HEK293T (cell line): ENCODE measurements at regions not wholly inside any gene's neighbourhood (a gene's known extent, or its start where the extent isn't known, plus 50 kb on each side); places are given as distances from the start of the nearest gene placed in this dataset.

ENCODE experiments used
- CTCF ChIA-PET: fragments of 350-600 bp; formaldehyde crosslinking; extraction: SDS; loops from one replicate; lab custom pipeline; 2021; ENCODE audit warnings: antibody characterized with exemption, inconsistent platforms; lab: Yijun Ruan, JAX
- POLR2A ChIA-PET: fragments of 350-600 bp; formaldehyde crosslinking; extraction: SDS; loops from one replicate; lab custom pipeline; 2020; ENCODE audit warnings: antibody characterized with exemption, inconsistent platforms; lab: Yijun Ruan, JAX
- DNase-seq: peaks from one replicate; pipeline ENCODE4 v3.0.0; 2012; ENCODE audit warnings: mixed read lengths; ENCODE audit errors: extremely low spot score
- ARNT ChIP-seq: fragments of 450-650 bp; IDR thresholded peaks from 2 replicates; pipeline ENCODE4 v1.6.1; 2017; ENCODE audit warnings: mild to moderate bottlenecking
- BHLHE40 ChIP-seq: fragments of 450-650 bp; IDR thresholded peaks from 2 replicates; pipeline ENCODE4 v1.6.1; 2016; ENCODE audit warnings: mild to moderate bottlenecking, moderate library complexity, borderline replicate concordance
- CTBP1 ChIP-seq: fragments of 450-650 bp; IDR thresholded peaks from 2 replicates; pipeline ENCODE4 v1.6.1; 2016; ENCODE audit warnings: borderline replicate concordance
- ELF4 ChIP-seq: fragments of 450-650 bp; IDR thresholded peaks from 2 replicates; pipeline ENCODE4 v1.6.1; 2017; ENCODE audit warnings: antibody characterized with exemption
- FOXA1 ChIP-seq: fragments of 450-650 bp; IDR thresholded peaks from 2 replicates; pipeline ENCODE4 v1.6.1; 2016; ENCODE audit warnings: mild to moderate bottlenecking
- FOXK2 ChIP-seq: fragments of 450-650 bp; IDR thresholded peaks from 2 replicates; pipeline ENCODE4 v1.6.1; 2016; ENCODE audit warnings: mild to moderate bottlenecking
- FOXM1 ChIP-seq: fragments of 450-650 bp; IDR thresholded peaks from 2 replicates; pipeline ENCODE4 v1.6.1; 2017; ENCODE audit warnings: mild to moderate bottlenecking, borderline replicate concordance
- HDGF ChIP-seq: fragments of 450-650 bp; IDR thresholded peaks from 2 replicates; pipeline ENCODE4 v1.6.1; 2017; ENCODE audit warnings: antibody characterized with exemption, borderline replicate concordance
- L3MBTL2 ChIP-seq: fragments of 450-650 bp; conservative IDR thresholded peaks from 2 replicates; pipeline ENCODE4 v1.6.1; 2016; ENCODE audit warnings: mild to moderate bottlenecking
- LEF1 ChIP-seq: fragments of 450-650 bp; IDR thresholded peaks from 2 replicates; pipeline ENCODE4 v1.6.1; 2017; ENCODE audit warnings: mild to moderate bottlenecking, borderline replicate concordance
- NFRKB ChIP-seq: fragments of 450-650 bp; IDR thresholded peaks from 2 replicates; pipeline ENCODE4 v1.6.1; 2016; ENCODE audit warnings: mild to moderate bottlenecking, moderate library complexity
- SP1 ChIP-seq: fragments of 450-650 bp; IDR thresholded peaks from 2 replicates; pipeline ENCODE4 v1.6.1; 2017
- SUZ12 ChIP-seq: fragments of 450-650 bp; IDR thresholded peaks from 2 replicates; pipeline ENCODE4 v1.6.1; 2016; ENCODE audit warnings: mild to moderate bottlenecking
- TARDBP ChIP-seq: fragments of 450-650 bp; IDR thresholded peaks from 2 replicates; pipeline ENCODE4 v1.6.1; 2016
- ZNF384 ChIP-seq: fragments of 450-650 bp; IDR thresholded peaks from 2 replicates; pipeline ENCODE4 v1.6.1; 2016
- TF ChIP-seq, protein P1 (sequence below): fragments of 450-650 bp; IDR thresholded peaks from 2 replicates; pipeline ENCODE4 v1.6.1; 2016

- CTCF ChIA-PET = no interaction called here
- no peak for TF ChIP-seq ARNT
- no peak for TF ChIP-seq FOXM1
- TF ChIP-seq L3MBTL2 = no peak
- TF ChIP-seq CTBP1 = no peak
- TF ChIP-seq LEF1 = no peak
- no peak for TF ChIP-seq SUZ12
- TF ChIP-seq HDGF = no peak
- TF ChIP-seq SP1 = no peak
These were observed 441.1 kb upstream of the HTR2A start for GRCh38 chr13:47337781-47338507.

DNA sequence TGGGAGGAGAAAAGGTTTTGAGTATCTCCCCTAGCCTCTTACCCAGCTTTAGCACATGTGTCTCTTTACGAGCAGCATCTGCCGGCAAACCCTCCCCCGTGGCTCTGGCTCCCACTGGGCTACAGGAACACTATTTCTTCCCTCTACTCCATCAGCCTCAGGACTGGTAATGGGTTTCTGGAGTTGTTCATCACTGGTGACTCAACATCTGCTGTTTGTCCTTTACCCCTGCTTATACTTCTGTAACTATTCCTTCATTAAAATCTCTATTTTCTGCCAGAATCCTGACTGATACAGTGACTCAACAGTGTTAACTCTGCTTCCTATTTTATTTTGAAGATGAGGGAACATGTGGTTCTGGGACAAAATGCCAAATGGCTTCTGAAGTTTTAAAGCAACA, 437.3 kb upstream of the HTR2A start:
- no peak for DNase-seq
- TF ChIP-seq, protein P1, sequence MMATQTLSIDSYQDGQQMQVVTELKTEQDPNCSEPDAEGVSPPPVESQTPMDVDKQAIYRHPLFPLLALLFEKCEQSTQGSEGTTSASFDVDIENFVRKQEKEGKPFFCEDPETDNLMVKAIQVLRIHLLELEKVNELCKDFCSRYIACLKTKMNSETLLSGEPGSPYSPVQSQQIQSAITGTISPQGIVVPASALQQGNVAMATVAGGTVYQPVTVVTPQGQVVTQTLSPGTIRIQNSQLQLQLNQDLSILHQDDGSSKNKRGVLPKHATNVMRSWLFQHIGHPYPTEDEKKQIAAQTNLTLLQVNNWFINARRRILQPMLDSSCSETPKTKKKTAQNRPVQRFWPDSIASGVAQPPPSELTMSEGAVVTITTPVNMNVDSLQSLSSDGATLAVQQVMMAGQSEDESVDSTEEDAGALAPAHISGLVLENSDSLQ = no peak
- TF ChIP-seq ELF4 (no peak), ARNT (no peak), FOXA1 (no peak), HDGF (no peak), SUZ12 (no peak), FOXK2 (no peak), ZNF384 (no peak), SP1 (no peak), FOXM1 (no peak)
- POLR2A ChIA-PET = no interaction called here
- CTCF ChIA-PET = no interaction called here

More at GRCh38 chr13:47337781-47338507, 441.1 kb upstream of the HTR2A start:
- POLR2A ChIA-PET = no interaction called here
- no peak for DNase-seq

DNA sequence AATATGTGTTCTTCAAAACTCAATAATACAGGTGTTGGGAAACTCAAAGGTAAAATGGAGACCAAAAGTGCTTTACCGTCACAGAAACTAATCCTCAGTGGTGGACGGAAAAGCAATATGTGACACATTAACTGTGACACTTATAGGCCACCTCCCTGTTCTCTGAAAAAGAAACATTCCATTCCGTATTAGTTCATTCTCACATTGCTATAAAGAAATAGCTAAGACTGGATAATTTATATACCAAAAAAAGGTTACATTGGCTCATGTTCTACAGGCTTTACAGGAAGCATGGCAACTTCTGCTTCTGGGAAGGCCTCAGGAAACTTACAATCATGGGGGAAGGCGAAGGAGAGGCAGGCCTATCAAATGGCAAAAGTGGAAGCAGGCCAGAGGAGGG, 435.3 kb upstream of the HTR2A start:
- POLR2A ChIA-PET = no interaction called here
- no peak for TF ChIP-seq ARNT
- TF ChIP-seq CTBP1 = no peak
- TF ChIP-seq ELF4 = no peak
- CTCF ChIA-PET = no interaction called here
- DNase-seq = no peak

DNA sequence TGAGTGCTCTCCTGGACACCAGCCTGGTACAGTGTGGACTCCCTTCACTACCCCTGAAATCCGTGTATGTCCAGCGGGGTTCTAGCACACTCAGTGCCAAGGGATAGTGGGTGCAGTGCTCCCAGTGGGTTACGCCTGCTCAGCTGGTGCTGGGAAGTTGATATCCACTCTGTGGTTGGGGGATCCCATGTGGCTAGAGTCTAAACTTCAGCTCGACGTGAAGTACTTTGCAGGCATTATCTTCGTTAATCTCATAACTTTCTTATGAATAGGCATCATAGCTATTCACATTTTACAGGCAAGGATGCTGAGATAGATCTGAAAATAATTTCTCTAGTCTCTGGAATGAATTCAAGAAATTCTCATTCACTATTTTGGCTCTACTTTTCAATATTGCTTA, 433.2 kb upstream of the HTR2A start:
- POLR2A ChIA-PET = no interaction called here
- TF ChIP-seq L3MBTL2 (no peak), BHLHE40 (no peak), SUZ12 (no peak), CTBP1 (no peak), FOXM1 (no peak), ZNF384 (no peak), NFRKB (no peak), FOXA1 (no peak), ARNT (no peak), SP1 (no peak), FOXK2 (no peak)
- CTCF ChIA-PET = no interaction called here
- no peak for DNase-seq

- CTCF ChIA-PET = interaction anchor here (0.5 kb wide), 1 partner anchor 137 kb away, joined by 6 read pairs; no protein-coding TSS in a partner anchor
- no peak for DNase-seq
- TF ChIP-seq LEF1 (no peak), L3MBTL2 (no peak), ARNT (no peak), NFRKB (no peak), CTBP1 (no peak), TARDBP (no peak), FOXA1 (no peak), SP1 (no peak), FOXK2 (no peak), HDGF (no peak), ELF4 (no peak), BHLHE40 (no peak), SUZ12 (no peak)
- POLR2A ChIA-PET = no interaction called here
These were observed 431.0 kb upstream of the HTR2A start for GRCh38 chr13:47327861-47328260.

- no peak for DNase-seq
- ChIA-PET POLR2A (no interaction called here), CTCF (no interaction called here)
- TF ChIP-seq ARNT (no peak), FOXM1 (no peak), ELF4 (no peak), LEF1 (no peak), TARDBP (no peak), SP1 (no peak)
These were observed 429.2 kb upstream of the HTR2A start for GRCh38 chr13:47326061-47326460.

DNA sequence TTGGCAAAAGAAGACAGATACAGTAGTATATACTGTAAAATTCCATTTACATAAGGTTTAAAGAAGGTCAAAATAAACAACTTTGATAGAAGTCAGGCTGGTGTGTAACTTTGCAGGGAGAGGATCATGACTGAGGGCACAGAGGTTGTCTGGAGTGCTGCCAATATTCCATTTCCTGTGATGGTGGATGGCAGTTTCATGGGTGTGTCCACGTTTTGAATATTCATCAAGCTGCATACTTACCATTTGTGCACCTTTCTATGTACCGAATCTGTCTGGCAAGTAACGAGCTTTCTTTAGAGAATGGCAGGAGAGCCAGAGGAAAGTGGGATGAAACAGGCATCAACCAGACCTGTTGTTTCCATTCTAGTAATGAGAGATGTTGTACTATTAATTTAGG, 420.5 kb upstream of the HTR2A start:
- ChIA-PET CTCF (no interaction called here), POLR2A (no interaction called here)
- TF ChIP-seq ARNT = no peak
- no peak for TF ChIP-seq FOXK2
- no peak for TF ChIP-seq ZNF384
- no peak for TF ChIP-seq TARDBP
- no peak for TF ChIP-seq L3MBTL2
- TF ChIP-seq, protein P1 = no peak
- TF ChIP-seq LEF1 = no peak
- no peak for TF ChIP-seq NFRKB
- no peak for DNase-seq

DNA sequence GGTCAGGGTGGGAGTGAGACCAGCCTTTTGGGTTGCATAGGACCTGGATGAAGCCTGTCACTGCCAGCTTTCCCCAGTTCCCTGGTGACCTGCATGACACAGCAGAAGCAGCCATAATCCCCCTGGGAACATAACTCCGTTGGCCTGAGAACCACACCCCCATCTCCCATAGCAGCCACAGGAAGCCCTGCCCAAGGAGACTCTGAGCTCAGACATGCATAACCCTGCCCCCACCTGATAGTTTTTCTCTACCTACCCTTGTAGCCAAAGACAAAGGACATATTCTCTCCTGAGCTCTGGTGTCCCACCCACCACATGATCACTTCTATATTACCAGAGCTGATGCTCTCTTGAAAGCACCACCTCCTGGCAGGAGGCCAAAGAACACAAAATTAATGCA, 413.5 kb upstream of the HTR2A start:
- POLR2A ChIA-PET = no interaction called here
- CTCF ChIA-PET = no interaction called here
- DNase-seq = no peak
- no peak for TF ChIP-seq FOXK2
- no peak for TF ChIP-seq SP1
- no peak for TF ChIP-seq FOXA1
- TF ChIP-seq FOXM1 = no peak
- TF ChIP-seq CTBP1 = no peak
- TF ChIP-seq L3MBTL2 = no peak
- TF ChIP-seq ZNF384 = no peak
- no peak for TF ChIP-seq SUZ12
- no peak for TF ChIP-seq ELF4
- no peak for TF ChIP-seq ARNT
- no peak for TF ChIP-seq LEF1
- TF ChIP-seq HDGF = no peak
- no peak for TF ChIP-seq BHLHE40
- TF ChIP-seq NFRKB = no peak
- TF ChIP-seq TARDBP = no peak
- TF ChIP-seq, protein P1 = no peak
